ENCODE measurements at regions not wholly inside any gene's neighbourhood (a gene's known extent, or its start where the extent isn't known, plus 50 kb on each side); places are given as distances from the start of the nearest gene placed in this dataset.

- TF ChIP-seq RFX5 (IDR thresholded peaks at IDR 0.05; ENCODE audit: low read depth, low read length): no peak
- TF ChIP-seq ESRRA (IDR thresholded peaks at IDR 0.05; ENCODE audit: borderline replicate concordance, low read depth): no peak
- TF ChIP-seq CTCF (IDR thresholded peaks at IDR 0.05 in 2 of 3, conservative IDR thresholded peaks at IDR 0.05 in 1 of 3; ENCODE audit: insufficient read depth in 2 of 3, low read depth in 1 of 3, low read length in 3 of 3): no peak
- no peak for TF ChIP-seq POLR2A (conservative IDR thresholded peaks at IDR 0.05)
- TF ChIP-seq KLF6 (CRISPR knock-in tag; IDR thresholded peaks at IDR 0.05; ENCODE audit: borderline replicate concordance): no peak
- TF ChIP-seq, protein P1, sequence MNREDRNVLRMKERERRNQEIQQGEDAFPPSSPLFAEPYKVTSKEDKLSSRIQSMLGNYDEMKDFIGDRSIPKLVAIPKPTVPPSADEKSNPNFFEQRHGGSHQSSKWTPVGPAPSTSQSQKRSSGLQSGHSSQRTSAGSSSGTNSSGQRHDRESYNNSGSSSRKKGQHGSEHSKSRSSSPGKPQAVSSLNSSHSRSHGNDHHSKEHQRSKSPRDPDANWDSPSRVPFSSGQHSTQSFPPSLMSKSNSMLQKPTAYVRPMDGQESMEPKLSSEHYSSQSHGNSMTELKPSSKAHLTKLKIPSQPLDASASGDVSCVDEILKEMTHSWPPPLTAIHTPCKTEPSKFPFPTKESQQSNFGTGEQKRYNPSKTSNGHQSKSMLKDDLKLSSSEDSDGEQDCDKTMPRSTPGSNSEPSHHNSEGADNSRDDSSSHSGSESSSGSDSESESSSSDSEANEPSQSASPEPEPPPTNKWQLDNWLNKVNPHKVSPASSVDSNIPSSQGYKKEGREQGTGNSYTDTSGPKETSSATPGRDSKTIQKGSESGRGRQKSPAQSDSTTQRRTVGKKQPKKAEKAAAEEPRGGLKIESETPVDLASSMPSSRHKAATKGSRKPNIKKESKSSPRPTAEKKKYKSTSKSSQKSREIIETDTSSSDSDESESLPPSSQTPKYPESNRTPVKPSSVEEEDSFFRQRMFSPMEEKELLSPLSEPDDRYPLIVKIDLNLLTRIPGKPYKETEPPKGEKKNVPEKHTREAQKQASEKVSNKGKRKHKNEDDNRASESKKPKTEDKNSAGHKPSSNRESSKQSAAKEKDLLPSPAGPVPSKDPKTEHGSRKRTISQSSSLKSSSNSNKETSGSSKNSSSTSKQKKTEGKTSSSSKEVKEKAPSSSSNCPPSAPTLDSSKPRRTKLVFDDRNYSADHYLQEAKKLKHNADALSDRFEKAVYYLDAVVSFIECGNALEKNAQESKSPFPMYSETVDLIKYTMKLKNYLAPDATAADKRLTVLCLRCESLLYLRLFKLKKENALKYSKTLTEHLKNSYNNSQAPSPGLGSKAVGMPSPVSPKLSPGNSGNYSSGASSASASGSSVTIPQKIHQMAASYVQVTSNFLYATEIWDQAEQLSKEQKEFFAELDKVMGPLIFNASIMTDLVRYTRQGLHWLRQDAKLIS (CRISPR knock-in tag; IDR thresholded peaks at IDR 0.05): no peak
- no peak for TF ChIP-seq FOXP1 (CRISPR knock-in tag; IDR thresholded peaks at IDR 0.05)
- TF ChIP-seq GATAD2A (IDR thresholded peaks at IDR 0.05): no peak
- no peak for TF ChIP-seq SREBF1 (IDR thresholded peaks at IDR 0.05; ENCODE audit: borderline replicate concordance, low read depth, low read length)
These were observed 562.7 kb downstream of the GBE1 start for GRCh38 chr3:81198756-81199155.

All from K562 (cell line).